KG1 (cell line): ENCODE measurements at regions not wholly inside any gene's neighbourhood (a gene's known extent, or its start where the extent isn't known, plus 50 kb on each side); places are given as distances from the start of the nearest gene placed in this dataset.

Source experiments
- DNase-seq: peaks from one replicate; lab custom pipeline; 2025; lab: John Stamatoyannopoulos, UW

DNA sequence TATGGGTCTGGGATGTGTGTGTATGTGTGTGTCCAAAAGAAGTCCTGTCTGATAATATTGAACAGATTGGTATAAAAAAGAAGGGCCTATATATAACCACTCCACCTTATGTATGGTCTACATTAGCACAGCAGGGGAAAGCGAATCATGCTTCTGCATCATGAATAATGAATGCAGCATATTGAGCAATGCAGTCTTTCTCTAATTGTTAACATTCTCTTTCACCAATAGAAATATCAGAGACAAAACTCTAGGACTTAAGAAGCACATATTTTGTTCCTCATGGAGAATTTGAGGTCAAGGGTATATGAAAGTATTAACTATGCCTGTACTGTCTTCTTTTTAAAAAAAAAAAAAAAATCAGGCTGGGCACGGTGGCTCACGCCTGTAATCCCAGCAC lies 264.3 kb upstream of the NOCT start:
- no peak for DNase-seq

DNA sequence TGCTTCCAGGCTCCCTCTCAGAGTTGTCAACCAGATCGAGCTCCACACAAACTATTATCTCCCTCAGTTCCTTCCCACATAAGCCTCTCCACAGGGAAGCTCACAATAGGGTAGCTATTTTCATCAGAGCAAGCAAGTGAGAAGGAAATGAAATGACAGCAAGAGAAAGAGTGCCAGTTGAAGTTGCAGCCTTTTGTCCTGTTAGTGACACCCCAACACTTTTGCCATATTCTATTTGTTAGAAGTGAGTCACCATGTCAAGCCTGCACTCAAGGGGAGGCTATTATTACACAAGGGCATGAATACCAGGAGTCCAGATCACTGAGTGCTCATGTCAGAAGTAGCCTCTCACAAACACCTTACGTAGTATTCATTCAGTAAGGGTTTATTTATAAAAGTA lies 266.3 kb upstream of the NOCT start:
- no peak for DNase-seq

DNA sequence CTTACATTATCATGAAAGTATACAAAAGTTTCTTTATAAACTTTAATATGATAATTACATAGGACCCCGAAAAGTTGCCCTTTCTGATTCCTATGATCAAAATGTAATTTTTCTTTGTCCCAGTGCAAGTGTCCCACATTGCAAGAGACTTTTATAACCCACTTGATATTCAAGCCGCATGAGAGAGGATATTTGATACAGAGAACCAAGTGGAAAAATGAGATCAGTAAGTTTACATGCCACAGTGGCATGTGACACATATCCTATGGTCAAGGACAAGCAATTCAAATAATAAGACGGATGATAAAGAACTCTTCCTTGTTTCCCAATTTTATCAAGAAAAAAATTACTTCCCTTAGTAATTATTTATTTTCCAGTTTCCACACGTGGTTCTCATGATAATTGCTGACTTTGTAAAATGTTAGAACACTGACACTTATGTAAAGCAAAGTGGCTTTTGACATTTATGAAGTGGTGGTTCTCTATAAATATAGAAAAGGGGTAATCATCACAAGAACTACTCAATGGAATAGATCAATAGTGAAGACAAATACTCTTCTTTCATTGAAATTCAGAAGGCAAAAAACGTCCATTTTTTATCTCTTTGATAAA lies 273.7 kb upstream of the NOCT start:
- no peak for DNase-seq

DNA sequence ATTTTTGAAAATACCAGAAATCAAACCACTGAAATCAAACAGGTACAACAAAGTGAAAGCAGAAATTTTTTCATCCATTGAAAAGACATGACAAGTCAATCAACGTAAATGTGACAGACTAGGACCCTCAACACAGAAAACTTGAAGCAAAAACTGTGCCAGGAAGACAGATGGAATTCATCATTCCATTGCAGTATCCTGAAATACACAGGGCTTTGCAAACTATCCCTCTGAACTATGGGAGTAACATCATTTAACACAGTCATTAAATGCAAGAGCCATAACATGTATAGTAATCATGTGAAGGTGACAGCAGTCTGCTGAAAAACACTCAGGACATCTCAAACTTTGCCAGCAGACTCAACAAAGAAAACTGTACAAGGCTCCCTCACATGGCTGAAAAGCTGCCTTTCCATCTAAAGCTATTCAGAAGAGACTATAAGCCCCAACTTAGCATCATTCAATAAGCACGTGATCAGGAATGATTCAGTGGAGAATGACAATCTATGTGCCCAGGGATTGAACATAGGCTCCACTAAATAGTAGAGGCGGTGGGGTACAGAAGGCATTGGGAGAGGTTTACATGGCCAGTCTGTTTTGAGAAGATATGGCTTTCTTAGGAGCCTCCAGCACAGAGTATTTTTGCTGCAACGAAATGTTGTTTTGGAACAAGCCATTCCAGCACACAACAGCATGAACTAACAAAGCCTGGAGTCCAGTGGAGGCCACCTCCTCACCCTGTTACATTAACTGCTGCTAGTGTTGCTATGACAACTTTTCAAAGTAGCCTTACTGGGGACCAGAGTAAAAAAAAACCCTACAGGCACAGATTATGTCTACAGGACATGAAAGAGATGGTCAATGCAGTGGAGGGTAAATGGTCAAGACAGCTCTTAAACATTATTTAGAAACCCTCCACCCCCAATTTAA lies 274.5 kb upstream of the NOCT start:
- no peak for DNase-seq

DNA sequence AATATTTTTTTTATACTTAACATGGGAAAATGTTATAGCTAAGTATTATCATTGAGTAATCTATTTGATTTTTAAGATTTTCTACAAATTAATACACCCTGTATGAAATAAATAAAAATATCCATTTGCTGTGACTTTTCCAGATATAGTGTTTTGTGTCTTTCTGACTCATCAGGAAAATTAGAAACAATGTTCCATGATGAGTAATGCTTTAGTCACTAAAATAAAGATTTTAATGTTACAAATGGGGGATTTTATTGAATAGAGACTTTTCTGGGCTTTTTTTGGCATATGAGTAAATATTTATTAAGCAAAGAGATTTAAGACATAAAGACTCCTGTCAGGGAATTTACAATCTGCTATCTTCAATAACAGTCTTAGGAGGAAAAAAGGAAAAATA lies 279.2 kb upstream of the NOCT start:
- no peak for DNase-seq

DNA sequence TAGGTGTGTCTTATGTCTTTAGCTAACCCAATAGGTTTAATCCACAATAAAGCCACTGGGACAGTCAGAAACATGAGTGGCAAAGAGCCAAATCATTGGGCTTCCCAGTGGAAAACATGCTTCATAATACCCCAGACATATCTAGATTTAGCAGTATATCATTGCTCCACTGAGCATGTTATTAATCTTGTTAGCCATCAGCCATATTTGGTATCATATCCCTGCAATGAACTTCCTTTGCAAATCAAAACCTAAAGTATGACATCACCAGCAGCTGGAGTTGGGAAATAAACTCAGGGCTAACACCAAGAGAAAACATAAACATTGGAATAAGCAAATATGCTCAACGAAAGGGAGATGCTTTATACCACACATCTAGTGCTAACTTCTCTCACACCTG lies 280.8 kb upstream of the NOCT start:
- DNase-seq, result no peak

DNA sequence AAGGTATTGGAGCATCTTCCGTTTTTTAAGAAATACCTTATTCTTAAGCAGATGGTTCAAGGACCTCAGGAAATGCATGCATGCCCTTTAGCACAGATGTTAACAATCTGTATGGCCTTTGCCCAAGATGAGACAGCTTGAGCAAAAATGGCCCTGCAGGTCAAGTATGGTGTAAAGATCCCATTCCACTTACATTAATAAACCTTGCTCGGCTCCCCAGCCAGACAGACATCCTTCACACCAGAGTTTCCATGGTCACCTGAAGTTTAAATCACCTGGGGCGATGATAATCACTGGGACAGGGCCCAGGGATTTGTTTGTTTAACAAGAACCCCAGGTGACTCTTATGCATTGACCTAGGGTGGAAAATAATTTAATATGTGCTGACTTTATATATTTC lies 287.0 kb upstream of the NOCT start:
- no peak for DNase-seq

DNA sequence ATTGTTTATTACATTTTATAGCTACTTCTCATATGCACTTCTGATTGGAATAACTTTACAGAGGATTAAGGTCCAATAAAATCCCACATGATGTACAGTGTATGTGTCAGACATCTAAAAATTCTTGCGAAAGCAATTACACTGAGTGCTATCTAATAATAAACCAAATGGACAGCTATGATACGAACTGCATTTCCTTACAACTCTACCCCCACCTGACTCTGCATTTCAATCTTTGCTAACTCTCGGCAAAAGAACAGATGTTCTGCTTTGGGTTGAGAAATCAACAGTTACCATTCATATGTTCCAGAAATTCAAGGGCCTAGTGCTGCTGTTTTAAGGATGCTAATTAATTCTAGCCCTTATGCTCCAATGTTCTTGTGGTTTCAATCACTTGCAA lies 287.9 kb upstream of the NOCT start:
- DNase-seq, result no peak

DNA sequence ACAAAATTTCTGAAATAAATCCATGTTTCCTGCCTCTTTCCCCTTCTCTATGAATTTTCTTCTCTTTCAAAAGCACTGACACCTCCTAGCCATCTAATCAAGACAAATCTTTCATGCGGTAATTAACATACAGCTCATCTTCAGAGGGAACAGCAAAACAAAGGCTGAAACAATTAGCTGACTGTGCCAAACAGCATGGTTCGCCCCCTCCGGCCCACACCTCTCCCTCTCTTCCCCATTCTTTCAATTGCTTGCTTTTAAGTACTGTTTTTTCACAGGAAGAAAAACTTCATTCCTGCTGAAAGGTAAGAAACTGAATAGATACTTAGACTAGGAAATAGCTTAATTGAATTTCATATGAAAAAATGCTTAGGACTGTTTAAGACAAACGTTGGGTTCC lies 291.1 kb upstream of the NOCT start:
- DNase-seq, result no peak

DNA sequence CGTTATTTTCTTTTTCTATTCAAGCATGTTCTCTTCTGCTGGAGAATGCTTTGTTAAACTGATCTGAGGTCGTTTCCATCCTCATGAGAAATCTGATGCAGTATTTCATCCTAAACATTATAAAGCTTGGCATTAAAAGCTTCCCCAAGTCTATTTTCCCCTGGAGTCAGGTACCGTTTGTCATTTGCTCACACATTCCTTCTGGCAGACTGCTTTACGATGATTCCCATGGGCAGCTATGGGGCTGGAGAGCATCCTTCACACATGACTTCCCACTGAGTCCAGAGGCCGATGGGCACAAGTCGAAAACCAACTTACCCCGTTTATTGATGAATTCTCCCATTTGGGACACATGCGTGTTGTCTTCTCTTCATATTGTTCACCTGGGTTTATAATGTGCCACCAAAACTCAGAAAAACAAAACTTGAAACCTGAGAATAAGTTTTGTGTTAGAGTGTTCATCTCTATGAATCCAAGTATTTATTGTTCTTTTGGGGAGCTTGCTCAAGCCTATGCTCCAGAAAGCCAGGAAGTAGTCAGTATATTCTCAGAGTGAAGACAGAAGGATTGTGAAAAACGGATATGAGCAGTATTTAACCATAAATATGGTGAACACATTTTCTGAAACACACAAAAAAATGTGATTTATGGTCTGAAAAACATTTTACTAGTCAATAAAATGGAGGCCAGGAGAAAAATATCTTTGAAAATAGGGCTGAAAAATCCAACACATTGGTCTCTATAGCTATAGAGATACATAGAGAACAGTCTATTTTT lies 298.8 kb upstream of the NOCT start:
- no peak for DNase-seq

DNA sequence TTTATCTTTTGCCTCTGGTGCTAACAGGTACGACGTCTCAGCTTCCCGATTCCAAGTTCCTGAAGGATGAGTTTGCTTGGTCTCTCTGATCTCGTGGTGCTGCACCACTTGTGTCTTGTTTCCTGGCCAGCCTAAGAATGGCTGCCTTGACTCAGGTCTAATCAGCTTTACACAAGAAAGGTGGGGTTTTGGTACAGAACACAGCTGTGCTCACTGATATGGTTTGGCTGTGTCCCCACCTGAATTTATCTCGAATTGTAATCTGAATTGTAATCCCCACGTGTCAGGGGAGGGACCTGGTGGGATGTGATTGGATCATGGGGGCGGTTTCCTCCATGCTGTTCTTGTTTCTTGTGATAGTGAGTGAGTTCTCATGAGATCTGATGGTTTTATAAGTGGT lies 305.3 kb upstream of the NOCT start:
- DNase-seq, result no peak

DNA sequence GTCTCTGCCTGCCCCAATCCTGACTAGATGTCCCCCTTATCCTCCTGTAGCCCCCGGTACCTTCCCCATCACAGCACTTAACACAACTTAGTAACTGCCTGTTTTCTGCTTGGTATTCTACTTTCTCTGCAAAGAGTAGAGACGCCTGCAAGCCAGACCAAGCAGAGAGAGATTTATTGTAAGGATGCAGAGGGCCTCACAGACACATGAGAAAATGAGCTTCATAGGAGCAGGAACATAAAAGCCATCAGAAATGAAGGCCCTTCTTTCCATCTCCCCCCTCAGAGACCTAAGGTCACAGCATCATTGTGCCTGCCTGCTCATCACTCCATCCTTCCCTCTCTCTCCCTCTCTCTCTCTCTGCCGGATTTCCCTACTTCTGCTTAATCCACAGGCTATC lies 305.7 kb upstream of the NOCT start:
- no peak for DNase-seq

DNA sequence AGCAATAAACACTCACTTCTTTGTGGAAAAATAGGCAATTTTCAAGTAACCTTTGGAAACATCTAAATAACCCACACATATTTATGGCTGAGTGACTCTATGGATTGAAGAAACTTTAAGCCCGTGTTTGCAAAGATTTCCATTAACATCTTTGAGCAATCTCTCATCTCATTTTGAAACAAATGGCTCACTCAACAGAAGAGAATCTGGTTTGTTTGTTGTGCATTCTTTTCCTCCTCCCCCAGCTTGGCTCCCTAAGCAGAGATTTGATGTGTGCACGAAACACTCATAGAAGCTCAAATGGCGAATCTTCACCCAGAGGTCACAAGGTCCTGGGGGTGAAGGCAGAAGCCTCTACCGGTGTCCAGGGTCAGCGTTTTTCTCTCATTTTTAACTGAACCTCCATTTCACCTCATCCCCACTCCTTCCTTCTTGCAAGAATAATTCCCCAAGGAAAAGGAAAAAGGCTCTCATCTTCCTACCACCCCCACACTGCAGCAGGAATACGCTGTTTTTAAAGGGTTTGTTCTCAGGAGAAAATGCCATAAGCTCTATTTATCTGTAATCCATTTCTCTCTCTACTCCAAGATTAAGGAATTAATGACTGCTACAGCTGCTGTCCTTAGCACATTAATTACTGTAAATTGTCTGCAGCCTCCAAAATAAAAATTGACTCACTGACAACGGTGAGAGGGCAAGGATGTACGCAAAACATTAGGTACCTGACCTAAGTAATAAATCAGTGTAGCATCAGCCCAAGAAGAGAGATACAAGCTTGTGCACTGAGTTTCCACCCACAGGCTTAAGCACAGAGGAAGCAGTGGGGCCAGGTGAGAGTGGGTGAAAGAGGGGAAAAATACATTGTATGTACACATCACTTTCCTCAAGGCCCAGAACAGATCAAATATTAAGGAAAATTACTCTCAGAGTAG lies 307.6 kb upstream of the NOCT start:
- no peak for DNase-seq

DNA sequence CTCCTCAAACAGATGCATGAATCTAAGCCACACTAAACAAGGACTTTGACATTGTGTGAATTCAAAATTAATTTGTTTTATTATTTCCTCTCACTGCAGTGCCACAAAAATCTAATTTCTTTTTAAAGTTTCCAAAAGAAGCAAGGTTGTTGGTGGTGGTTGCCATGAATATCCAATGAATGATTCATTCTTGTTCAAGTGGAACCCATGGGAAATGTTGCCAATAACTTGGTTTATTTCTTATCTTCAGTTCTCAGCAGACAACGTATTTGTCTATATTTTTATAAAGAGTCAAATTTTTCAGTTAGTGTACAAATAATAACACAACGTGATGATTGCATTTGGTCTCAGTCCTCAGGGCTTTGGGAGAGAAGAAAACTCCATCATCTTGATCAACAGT lies 309.4 kb upstream of the NOCT start:
- no peak for DNase-seq

DNA sequence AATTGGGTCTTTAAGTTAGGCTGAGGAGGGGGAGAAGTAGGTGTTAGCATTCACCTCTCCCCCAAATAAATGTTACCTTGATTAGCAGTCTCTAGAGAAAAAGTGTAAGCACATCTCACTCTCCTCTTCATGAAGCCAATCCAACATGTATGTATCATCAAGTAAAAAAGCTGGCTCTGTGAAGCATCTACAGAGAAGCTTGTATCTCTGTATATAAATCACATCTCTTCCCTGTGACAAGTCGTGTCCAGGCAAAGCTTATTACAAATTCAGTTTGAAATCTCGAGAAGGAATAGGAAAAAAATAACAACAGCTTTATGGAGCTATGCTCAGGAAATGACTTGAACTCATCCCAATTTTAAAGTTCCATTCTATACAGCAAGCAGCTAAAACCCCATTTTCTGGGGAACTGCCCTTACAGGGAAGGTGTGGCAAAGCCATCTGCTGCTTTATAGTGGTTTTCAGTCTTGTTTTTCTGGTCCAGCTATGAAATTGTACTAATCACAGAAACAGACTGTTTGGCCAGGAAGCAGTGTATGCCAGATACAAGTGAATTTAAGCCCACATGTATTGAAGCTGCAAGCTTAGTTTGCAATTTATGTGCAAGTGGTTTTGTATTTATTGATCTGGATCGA lies 313.3 kb upstream of the NOCT start:
- DNase-seq, result no peak

DNA sequence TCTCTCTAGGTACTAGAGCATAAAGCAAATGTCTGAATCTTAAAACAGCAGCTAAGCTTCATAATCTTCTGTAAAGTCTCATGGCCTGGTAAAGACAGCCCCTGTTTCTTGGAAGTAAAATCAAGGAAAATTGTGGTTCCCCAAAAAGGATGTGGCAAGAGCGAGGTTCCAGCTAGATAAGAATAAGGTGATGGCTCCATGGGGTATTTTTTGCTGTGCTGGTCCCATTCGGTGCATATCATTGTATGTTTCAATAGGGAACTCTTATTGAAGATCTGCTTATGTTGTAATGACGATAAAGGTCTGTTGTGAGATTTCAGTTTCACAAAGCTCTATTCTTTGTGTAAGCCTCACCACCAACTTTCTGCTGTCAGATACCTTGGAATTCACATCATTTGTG lies 316.9 kb upstream of the NOCT start:
- DNase-seq, result no peak

DNA sequence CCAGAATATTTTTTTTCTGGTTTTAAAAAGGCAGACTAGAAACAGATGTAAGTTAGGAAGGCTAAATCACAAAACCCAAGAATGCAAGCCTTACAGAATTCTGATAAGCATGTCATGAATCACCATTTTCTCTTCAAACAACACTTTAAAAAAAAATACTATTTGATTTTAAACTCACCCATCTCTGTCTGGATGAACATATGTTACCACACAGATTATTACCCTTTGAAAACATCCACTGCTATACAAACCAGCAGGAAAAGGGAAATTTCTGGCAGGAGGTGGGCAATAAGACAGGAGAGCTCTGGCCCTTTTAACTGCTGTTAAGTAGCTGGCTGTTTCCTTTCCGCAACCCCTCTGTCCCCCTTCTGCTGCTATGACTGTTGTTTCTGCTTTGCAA lies 317.7 kb upstream of the NOCT start:
- no peak for DNase-seq

DNA sequence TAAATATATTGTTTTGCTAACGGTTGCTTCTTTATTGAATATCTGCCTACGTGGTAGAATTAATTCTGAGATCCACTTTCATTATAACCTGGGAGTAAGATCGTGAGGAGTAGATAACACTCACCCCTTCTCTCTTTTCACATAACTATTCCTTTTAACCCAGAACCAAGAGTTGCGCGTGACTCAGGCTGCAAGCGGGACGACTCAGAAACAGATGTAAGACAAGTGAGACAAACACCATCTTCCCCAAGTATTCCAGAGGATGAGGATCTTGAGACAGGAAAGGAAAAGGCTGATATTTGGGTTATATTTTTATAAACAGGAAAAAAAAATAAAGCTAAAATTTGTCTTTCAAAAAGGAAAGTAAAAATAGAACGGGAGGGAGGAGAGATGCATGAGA lies 318.8 kb upstream of the NOCT start:
- DNase-seq, result no peak

DNA sequence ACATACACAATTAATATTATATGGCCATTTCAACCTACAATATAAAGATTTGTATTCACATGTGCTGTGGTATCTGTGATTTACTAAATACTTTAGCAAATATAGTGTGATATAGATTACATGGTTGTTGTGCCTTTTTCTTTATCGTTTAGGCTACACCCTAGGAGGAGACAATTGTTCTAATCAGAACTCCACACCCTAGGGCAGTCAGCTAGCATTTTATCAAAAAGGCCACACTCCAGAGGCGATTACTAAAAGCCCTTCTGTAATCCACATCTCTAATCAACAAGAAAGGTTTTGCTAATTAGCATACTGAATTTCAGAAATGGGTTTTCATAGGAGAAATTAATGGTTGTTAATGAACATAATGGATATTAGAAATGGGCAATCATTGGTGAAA lies 319.5 kb upstream of the NOCT start:
- no peak for DNase-seq

DNA sequence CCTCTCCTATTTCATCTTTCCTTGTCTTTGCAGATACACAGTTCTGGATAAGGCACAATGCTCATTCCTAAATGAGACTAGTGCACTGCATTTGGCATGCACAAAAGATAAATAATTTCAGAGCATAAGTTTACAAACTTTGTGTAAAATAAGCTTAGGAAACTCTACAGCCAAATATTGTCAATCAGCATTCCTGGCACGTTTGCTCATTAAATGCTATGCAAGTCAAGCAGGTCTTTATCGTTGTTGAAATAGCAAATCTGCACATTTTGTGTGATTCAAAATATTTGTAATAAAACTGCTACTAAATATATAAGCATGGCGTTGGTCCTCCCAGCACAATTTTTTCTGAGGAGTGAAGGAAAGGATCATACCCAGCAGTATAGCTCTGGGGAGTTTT lies 322.1 kb upstream of the NOCT start:
- no peak for DNase-seq

DNA sequence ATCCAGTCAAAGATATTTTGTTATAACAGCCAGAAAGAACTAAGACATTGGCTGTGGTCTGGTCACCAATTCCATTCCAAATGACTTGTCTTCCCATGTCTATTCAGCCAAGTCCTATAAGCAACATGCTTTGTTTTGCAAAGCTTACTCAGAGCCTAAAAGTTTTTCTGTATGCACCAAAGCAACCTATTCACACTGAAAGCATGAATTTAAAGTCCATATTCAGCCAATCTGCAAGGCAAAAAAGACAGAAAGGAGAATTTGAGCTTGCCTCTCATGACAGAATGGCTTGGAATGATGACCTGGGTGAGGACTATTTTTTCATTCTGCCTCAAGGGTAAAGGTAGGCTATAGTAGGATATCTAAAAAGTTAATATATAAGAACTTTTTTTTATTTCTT lies 323.2 kb upstream of the NOCT start:
- DNase-seq, result no peak
